ENCODE measurements at regions not wholly inside any gene's neighbourhood (a gene's known extent, or its start where the extent isn't known, plus 50 kb on each side); places are given as distances from the start of the nearest gene placed in this dataset.

GRCh38 chr12:71060426-71060825 is 97.4 kb downstream of the TSPAN8 start:
- no peak for DNase-seq (ENCODE audit: low spot score)
- Mint-ChIP-seq H3K27ac (ENCODE audit: unreplicated experiment) (no peak overlapping the region), H3K9me3 (ENCODE audit: low read depth) (peaks cover 3% of the 10 kb centered on the region), H3K27me3 (ENCODE audit: low read depth) (no peaks in the 10 kb centered on the region), H3K4me1 (ENCODE audit: low read depth) (peaks cover 31% of the 10 kb centered on the region), H3K36me3 (ENCODE audit: low read depth) (no peaks in the 10 kb centered on the region), H3K4me3 (ENCODE audit: unreplicated experiment) (no peak overlapping the region)
- no peak for TF ChIP-seq CTCF (IDR thresholded peaks at IDR 0.05)

GRCh38 chr12:71057330-71057729 is 100.5 kb downstream of the TSPAN8 start:
- Mint-ChIP-seq H3K27ac (ENCODE audit: unreplicated experiment) (no peak overlapping the region), H3K27me3 (ENCODE audit: low read depth) (no peaks in the 10 kb centered on the region), H3K4me1 (ENCODE audit: low read depth) (peaks cover 34% of the 10 kb centered on the region)

GRCh38 chr12:71054551-71054950 is 103.2 kb downstream of the TSPAN8 start:
- Mint-ChIP-seq H3K4me1 (ENCODE audit: low read depth) (peaks cover 25% of the 10 kb centered on the region), H3K36me3 (ENCODE audit: low read depth) (no peaks in the 10 kb centered on the region), H3K9me3 (ENCODE audit: low read depth) (peaks cover 3% of the 10 kb centered on the region), H3K27me3 (ENCODE audit: low read depth) (no peaks in the 10 kb centered on the region), H3K27ac (ENCODE audit: unreplicated experiment) (no peak overlapping the region), H3K4me3 (ENCODE audit: unreplicated experiment) (no peak overlapping the region)
- no peak for DNase-seq (ENCODE audit: low spot score)
- no peak for TF ChIP-seq CTCF (IDR thresholded peaks at IDR 0.05)

More at GRCh38 chr12:71057330-71057729, 100.5 kb downstream of the TSPAN8 start:
- no peak for DNase-seq (ENCODE audit: low spot score)
- Mint-ChIP-seq H3K9me3 (ENCODE audit: low read depth) (peaks cover under 1% of the 10 kb centered on the region), H3K36me3 (ENCODE audit: low read depth) (no peaks in the 10 kb centered on the region), H3K4me3 (ENCODE audit: unreplicated experiment) (no peak overlapping the region)
- no peak for TF ChIP-seq CTCF (IDR thresholded peaks at IDR 0.05)

GRCh38 chr12:71046215-71046614 is 111.6 kb downstream of the TSPAN8 start:
- Mint-ChIP-seq H3K27ac (ENCODE audit: unreplicated experiment) (peak overlapping the region; percentile 92), H3K4me3 (ENCODE audit: unreplicated experiment) (no peak overlapping the region), H3K27me3 (ENCODE audit: low read depth) (peaks cover 2% of the 10 kb centered on the region), H3K4me1 (ENCODE audit: low read depth) (peaks cover 13% of the 10 kb centered on the region), H3K9me3 (ENCODE audit: low read depth) (peaks cover 3% of the 10 kb centered on the region), H3K36me3 (ENCODE audit: low read depth) (no peaks in the 10 kb centered on the region)
- no peak for TF ChIP-seq CTCF (IDR thresholded peaks at IDR 0.05)
- no peak for DNase-seq (ENCODE audit: low spot score)

- H3K4me1 Mint-ChIP-seq (ENCODE audit: low read depth): peaks cover 13% of the 10 kb centered on the region
- peaks cover 2% of the 10 kb centered on the region for H3K27me3 Mint-ChIP-seq (ENCODE audit: low read depth)
- H3K36me3 Mint-ChIP-seq (ENCODE audit: low read depth): no peaks in the 10 kb centered on the region
- TF ChIP-seq CTCF (IDR thresholded peaks at IDR 0.05): no peak
- H3K27ac Mint-ChIP-seq (ENCODE audit: unreplicated experiment): peak overlapping the region; percentile 92
- H3K9me3 Mint-ChIP-seq (ENCODE audit: low read depth): peaks cover 4% of the 10 kb centered on the region
- no peak overlapping the region for H3K4me3 Mint-ChIP-seq (ENCODE audit: unreplicated experiment)
- DNase-seq (ENCODE audit: low spot score): no peak
These were observed 112.0 kb downstream of the TSPAN8 start for GRCh38 chr12:71045781-71046180.
